ENCODE measurements at regions not wholly inside any gene's neighbourhood (a gene's known extent, or its start where the extent isn't known, plus 50 kb on each side); places are given as distances from the start of the nearest gene placed in this dataset.

DNA sequence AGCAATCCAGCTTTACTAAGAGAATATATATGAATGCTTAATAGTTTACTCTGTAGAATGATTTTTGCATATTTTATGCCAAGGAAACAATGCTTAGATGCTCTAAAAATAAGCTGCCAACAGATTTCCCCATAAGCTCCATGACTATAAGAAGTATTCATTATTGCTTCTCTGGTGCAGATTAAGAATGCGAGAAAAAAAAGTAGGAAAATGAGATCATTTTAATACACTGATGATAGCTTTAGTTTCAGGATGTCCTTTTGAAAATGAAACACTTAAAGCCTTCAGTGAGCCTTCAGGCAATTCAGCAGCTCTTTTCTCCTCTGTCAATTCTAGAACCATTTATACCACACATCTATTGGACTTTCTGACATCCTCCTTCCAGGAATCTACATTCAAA, 735.0 kb upstream of the POT1 start (continued):
- no peak for TF ChIP-seq HDAC6 (IDR thresholded peaks at IDR 0.05; ENCODE audit: low read depth, low read length)
- TF ChIP-seq SMC3 (conservative IDR thresholded peaks at IDR 0.05; ENCODE audit: insufficient read depth, low read depth, low read length), result no peak

DNA sequence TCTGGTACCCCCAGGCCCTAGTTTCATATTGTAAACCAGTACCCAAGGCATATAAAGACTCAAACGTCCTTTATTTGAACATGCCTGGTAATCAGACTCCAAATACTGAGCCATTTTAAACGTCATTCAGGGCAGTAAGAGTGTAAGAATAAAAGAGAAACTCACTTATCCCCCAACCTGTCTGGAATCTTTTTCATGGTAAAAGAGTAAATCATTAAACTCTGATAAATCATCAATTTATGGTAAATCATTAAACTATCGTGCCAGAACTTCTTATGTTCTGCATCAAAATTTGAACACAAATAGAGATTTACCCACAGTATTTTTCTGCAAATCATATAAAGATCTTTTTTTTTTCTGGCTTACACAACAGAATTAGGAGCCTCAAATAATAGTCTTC, 734.3 kb upstream of the POT1 start:
- H3K4me1 ChIP-seq (replicated peaks in 1 of 2; ENCODE audit: control insufficient read depth in 2 of 2, insufficient read depth in 2 of 2, low read length in 2 of 2), result no peaks in the 10 kb centered on the region; a peak in 1 of 5 replicates
- no peak for FAIRE-seq
- no peaks in the 10 kb centered on the region for H3K9me3 ChIP-seq (replicated peaks; ENCODE audit: control insufficient read depth, insufficient read depth, low read depth, low read length)
- no peak overlapping the region for H2AFZ ChIP-seq (ENCODE audit: low read depth, low read length)
- H3K79me2 ChIP-seq (ENCODE audit: control insufficient read depth, insufficient read depth, low read length), result no peaks in the 10 kb centered on the region
- H3K36me3 ChIP-seq (ENCODE audit: control insufficient read depth, insufficient read depth, low read length), result no peaks in the 10 kb centered on the region
- in situ Hi-C loops (cut with MboI) (no loop called here), intact Hi-C loops (cut with micrococcal nuclease) (no loop called here)
- ChIA-PET POLR2A (interaction anchor here (0.6 kb wide), 1 partner anchor 1700 kb away, joined by 3 read pairs; no protein-coding TSS in a partner anchor), CTCF (ENCODE audit: low intra/inter-chr PET ratio) (no interaction called here)
- no peak overlapping the region for H3K27ac ChIP-seq (ENCODE audit: extremely low read depth, low read depth, low read length)
- no peaks in the 10 kb centered on the region for H3K9me1 ChIP-seq (ENCODE audit: control insufficient read depth, insufficient read depth, low read length)
- no peak overlapping the region for H3K4me3 ChIP-seq
- no peaks in the 10 kb centered on the region for H3K27me3 ChIP-seq (ENCODE audit: control insufficient read depth in 2 of 2, insufficient read depth in 2 of 2, low read length in 2 of 2)
- no peak overlapping the region for H3K4me2 ChIP-seq (ENCODE audit: insufficient read depth, low read length)
- H4K20me1 ChIP-seq (replicated peaks; ENCODE audit: control insufficient read depth, insufficient read depth, low read length), result no peaks in the 10 kb centered on the region
- no peak for ATAC-seq
- 8% methylated on average over 3 of the region's 3 CpGs for WGBS (ENCODE audit: insufficient coverage, low coverage, missing lambda C conversion rate)
- DNase-seq (ENCODE audit: extremely low read depth in 1 of 4, low spot score in 3 of 4), result no peak
- no TSS peak for BruUV-seq (replicated peaks)
- no peak overlapping the region for H3K9ac ChIP-seq (ENCODE audit: insufficient read depth in 1 of 2, low read depth in 2 of 2, low read length in 2 of 2)
- no peak for TF ChIP-seq FOS (IDR thresholded peaks at IDR 0.05; ENCODE audit: extremely low read depth, insufficient read length)
- no peak for TF ChIP-seq ETV5 (CRISPR knock-in tag; IDR thresholded peaks at IDR 0.05; ENCODE audit: low read depth)
- TF ChIP-seq, protein P1, sequence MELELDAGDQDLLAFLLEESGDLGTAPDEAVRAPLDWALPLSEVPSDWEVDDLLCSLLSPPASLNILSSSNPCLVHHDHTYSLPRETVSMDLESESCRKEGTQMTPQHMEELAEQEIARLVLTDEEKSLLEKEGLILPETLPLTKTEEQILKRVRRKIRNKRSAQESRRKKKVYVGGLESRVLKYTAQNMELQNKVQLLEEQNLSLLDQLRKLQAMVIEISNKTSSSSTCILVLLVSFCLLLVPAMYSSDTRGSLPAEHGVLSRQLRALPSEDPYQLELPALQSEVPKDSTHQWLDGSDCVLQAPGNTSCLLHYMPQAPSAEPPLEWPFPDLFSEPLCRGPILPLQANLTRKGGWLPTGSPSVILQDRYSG (tag; conservative IDR thresholded peaks at IDR 0.05; ENCODE audit: low read depth), result no peak
- TF ChIP-seq DPF2 (IDR thresholded peaks at IDR 0.05), result no peak
- no peak for TF ChIP-seq FOXP1 (CRISPR knock-in tag; IDR thresholded peaks at IDR 0.05)
- no peak for TF ChIP-seq HMG20A (CRISPR knock-in tag; conservative IDR thresholded peaks at IDR 0.05)
- TF ChIP-seq, protein P2, sequence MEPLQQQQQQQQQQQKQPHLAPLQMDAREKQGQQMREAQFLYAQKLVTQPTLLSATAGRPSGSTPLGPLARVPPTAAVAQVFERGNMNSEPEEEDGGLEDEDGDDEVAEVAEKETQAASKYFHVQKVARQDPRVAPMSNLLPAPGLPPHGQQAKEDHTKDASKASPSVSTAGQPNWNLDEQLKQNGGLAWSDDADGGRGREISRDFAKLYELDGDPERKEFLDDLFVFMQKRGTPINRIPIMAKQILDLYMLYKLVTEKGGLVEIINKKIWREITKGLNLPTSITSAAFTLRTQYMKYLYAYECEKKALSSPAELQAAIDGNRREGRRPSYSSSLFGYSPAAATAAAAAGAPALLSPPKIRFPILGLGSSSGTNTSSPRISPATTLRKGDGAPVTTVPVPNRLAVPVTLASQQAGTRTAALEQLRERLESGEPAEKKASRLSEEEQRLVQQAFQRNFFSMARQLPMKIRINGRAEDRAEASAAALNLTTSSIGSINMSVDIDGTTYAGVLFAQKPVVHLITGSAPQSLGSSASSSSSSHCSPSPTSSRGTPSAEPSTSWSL (CRISPR knock-in tag; IDR thresholded peaks at IDR 0.05; ENCODE audit: borderline replicate concordance), result no peak
- no peak for TF ChIP-seq RFX5 (IDR thresholded peaks at IDR 0.05; ENCODE audit: low read depth, low read length)
- TF ChIP-seq, protein P3, sequence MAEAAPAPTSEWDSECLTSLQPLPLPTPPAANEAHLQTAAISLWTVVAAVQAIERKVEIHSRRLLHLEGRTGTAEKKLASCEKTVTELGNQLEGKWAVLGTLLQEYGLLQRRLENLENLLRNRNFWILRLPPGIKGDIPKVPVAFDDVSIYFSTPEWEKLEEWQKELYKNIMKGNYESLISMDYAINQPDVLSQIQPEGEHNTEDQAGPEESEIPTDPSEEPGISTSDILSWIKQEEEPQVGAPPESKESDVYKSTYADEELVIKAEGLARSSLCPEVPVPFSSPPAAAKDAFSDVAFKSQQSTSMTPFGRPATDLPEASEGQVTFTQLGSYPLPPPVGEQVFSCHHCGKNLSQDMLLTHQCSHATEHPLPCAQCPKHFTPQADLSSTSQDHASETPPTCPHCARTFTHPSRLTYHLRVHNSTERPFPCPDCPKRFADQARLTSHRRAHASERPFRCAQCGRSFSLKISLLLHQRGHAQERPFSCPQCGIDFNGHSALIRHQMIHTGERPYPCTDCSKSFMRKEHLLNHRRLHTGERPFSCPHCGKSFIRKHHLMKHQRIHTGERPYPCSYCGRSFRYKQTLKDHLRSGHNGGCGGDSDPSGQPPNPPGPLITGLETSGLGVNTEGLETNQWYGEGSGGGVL (CRISPR knock-in tag; IDR thresholded peaks at IDR 0.05), result no peak
- no peak for TF ChIP-seq TCF7L2 (IDR thresholded peaks at IDR 0.05; ENCODE audit: low read depth, low read length)
- no peak for TF ChIP-seq ZNF695 (CRISPR knock-in tag; IDR thresholded peaks at IDR 0.05)
- TF ChIP-seq MTF1 (CRISPR knock-in tag; IDR thresholded peaks at IDR 0.05; ENCODE audit: borderline replicate concordance), result no peak
